ENCODE measurements at regions not wholly inside any gene's neighbourhood (a gene's known extent, or its start where the extent isn't known, plus 50 kb on each side); places are given as distances from the start of the nearest gene placed in this dataset.
"Not testable (repeated sequence)": the region's sequence is repeated elsewhere in the genome, so short reads cannot be mapped to it uniquely, and the experiment has no call there.

DNA sequence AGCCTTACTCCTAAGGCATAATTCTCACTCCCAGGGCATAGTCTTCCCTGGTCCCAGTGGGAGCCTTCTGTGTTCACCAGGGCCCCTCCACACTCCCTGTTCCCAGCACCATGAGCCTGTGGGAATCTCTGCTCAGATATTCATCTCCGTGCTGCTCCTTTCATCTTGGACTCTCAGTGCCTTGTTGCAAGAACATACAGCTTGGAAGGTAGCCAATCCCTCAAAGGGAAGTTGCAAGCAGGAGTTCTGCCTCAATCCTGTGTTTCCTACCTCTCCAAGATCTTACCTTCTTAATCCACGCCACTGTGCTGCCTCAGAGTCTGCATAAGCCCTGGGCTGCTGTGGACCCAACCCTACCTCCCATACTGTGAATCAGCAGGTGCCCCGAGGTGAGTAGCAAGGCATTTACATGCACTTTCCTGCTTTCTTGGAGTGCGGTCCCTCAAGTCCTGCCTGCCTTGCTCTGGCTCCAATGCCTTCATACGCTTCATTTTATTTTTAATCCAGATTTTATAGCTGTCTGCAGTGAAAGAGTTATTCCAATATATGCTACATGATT, 413.8 kb upstream of the RAB6C start:
- DNase-seq = no peak

DNA sequence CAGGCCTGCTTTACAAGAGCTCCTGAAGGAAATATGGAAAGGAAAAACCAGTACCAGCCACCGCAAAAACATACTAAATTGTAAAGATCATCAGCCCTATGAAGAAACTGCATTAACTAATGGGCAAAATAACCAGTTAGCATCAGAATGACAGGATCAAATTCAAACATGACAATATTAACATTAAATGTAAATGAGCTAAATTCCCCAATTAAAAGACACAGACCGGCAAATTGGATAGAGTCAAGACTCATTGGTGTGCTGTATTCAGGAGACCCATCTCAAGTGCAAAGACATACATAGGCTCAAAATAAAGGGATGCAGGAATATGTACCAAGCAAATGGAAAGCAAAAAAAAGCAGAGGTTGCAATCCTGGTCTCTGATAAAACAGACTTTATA, 408.7 kb upstream of the RAB6C start:
- DNase-seq = not testable (repeated sequence)

DNA sequence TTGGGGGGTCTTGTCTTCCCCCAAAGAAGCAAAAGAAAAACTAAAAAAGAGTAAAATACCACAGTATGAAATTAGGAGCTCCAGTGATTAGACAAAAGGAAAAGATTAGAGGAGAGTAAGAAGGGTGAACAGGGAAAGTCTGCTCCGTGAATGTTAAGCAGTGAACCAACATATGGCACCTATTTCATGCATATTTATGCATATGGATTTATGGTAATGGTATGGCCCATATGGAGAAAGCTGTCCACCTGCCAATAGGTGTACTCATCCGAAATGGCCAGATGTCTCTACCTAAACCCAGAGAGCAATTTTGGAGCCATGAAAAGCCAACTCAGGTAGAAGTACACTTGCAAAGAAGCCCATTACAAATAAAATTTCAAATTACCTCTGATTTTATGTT, 404.0 kb upstream of the RAB6C start:
- DNase-seq = no peak

DNA sequence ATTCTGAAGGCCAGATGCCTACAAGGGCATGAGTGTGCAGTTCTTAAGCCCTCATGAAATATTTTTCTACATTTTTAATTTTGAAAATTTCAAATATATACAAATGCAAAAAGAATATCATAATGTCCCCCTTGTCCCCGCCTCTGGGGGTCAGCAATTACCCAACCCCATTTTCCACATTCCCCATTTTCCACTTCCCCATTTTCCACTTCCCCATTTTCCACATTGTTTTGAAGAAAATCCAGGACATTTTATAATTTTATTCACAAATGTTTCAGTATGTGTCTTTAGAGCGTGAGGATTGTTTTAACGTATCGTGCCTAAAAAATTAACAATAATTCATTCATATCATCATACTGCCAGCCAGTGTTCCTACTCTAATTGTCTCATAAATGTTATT, 403.6 kb upstream of the RAB6C start:
- DNase-seq = no peak

DNA sequence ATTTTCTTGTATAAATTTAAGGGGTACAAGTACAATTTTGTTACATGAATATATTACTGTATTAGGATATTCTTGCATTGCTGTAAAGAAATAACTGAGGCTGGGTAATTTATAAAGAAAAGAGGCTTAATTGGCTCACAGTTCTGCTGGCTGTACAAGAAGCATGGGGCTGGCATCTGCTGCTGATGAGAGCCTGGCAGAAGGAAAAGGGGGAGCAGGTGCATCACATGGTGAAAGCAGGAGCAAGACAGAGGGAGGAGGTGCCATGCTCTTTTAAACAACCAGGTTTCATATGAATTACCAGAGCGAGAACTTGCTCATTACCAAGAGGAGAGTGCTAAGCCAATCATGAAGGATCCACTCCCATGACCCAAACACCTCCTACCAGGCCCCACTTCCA, 399.5 kb upstream of the RAB6C start:
- no peak for DNase-seq

DNA sequence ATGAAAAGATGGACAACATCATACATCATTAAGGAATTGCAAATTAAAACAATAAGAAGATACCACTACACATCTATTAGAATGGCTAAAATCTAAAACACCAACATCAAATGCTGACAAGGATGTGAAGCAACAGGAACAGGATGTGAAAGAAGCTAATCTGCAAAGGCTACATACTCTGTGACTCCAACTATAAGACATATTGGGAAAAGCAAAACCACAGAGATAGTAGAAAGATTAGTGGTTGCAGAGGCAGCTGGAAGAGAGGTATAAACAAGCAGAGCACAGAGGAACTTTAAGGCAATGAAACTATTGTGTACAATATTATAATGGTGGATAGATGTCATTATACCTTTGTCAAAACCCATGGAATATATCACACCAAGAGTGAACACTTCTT, 393.7 kb upstream of the RAB6C start:
- DNase-seq = no peak

DNA sequence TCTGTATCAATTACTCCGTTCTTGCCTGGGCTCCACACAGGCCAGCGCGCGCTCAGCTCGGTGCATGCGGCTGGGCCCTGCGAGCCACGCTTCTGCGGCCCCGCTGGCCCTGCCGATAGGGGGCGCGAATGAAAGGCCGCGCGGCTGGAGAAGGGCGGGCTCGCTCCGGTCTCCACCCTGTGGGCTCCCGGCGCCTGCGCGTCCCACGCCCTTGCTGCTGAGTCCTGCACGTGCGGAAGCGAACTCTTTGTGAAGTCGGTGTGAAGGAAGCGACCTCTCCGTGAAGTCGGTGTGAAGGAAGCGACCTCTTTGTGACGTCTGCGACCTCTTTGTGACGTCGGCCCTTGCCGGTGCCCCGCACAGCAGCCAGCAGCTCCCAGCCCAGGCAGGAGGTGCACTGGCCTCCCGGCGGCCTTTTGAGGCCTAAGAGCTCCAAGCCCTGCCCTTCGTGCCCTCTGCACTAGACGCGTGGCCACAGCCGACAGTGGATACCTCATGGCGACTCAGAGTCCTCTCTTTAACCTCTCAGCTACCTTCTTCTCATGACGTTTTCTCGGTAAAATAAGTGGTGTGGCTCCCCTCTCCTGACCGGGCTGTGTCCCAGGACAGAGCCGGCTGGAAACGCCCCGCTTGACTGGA, 391.9 kb upstream of the RAB6C start:
- no peak for DNase-seq

DNA sequence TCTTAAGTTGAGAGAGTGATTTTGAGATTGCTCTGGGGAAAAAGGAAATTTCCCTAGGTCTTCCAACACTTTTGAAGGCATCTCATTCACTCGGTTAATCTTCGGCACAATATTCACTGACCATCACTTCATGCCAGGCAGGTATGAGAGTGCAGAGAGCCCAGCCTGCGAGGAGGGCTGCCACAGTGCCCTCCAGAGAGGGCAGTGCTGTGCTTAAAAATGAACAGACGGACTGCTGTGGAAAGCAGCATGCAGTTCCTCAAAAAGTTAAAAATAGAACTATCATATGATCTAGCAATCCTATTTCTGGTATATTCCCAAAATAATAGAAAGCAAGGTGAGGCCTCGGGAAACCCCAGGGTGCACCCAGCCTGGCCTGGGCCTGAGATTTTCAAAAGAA, 374.9 kb upstream of the RAB6C start:
- DNase-seq = no peak

DNA sequence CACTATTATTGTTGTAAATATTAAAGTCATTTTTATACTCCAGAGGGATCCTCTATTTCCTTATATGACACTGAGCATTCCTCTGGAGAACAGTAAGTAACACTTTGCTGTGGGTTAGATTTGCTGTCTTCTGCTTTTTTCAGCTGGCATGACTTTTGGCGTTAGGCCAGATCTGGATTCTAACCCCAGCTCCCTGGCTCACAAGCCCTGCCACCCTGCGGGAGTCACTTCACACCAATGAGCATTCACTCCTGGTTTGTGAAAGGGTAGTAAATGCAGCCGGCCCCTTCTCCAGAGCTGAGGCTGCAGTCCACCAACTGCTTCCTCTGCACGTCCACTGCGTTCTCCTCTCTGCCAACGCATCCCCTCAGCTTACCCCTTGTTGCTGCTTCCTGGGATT, 373.8 kb upstream of the RAB6C start:
- DNase-seq = no peak

DNA sequence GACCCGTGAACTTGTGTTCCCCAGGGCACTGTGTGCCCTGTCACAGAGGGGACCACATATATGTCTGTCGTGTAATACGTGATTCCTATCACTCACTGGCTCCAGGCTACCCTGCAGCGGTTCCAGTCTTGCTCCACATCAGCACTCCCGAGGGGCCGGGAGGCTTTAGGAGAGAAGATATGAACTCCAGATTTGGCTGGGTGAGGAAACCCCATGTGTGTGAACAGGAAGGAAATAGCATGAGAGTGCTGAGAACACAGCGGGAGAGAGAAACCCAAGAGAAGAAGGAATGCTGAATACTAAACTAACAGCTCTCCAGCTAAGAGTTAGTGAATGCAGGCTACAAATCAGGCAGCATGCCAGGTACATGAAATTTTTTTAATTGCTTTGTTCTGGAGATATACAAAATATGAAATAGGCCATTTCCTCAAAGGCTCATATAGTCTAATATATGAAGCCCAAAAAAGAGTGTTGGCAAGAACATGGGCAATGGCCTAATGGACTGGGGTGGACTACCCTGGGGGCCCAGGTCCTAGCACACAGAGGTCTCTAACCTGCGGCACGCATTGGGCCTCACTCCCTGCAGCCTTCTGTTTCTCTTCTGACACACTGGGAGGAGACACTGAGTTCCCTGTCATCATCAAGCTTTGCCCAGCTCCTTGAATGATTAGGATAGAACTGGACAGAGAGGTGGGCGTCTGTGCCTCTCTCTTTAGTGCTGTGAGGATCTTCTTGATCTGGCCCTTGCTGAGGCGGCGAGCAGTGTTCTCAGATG, 372.8 kb upstream of the RAB6C start:
- no peak for DNase-seq

DNA sequence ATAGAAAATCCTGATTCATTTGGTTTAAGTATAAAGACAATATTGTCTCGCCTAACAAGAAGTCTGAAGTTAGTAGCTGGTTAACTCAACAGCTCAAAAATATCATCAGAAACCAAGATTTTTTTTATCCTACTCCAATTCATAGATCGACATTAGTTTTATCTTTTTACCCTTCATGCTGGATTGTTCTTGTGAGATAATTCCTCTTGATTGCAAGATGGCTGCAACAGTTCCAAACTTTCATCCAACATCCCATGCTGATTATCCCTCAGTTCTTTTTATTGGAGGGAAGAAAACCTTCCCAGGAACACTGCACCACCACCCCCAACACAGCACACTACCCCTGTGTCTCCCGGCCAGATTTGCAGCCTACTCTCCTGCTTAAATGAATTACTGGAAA, 370.2 kb upstream of the RAB6C start:
- DNase-seq = no peak

DNA sequence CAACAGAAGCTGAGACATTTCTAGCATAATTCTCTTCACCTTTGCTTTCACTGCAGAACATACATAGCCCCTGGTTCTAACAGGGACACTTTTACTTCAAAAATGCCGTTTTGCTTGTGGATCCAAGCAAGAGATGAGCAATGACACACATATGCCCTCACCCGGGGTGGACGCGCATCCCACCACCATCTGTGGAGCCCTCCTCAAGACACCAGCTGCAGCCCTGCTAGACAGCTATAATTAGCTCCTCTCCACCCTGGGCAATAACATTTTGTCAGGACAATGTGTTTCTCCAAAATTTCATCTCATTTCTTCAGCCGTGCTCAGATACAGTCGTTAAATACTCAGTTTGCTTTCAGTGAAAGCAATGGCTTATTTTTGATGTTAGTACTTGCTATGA, 368.7 kb upstream of the RAB6C start:
- no peak for DNase-seq

DNA sequence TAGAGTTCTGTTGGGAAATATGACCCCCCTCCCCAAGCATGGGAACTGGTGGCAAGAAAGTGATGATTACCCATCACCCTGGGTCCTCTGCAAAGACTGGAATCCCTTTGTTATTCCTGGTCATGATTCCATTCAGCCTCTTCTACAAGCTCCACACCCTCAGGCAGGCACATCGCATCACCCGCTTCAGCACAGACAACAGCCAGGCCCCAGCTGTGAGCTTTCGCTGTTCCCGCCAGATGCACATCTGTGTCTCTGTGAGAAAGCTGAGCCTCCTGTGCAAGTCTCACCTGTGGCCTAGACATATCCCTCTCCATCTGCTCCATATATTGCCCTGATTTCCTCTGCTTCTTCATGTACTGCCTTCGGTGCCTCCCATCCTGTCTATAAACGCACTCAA, 368.0 kb upstream of the RAB6C start:
- no peak for DNase-seq

DNA sequence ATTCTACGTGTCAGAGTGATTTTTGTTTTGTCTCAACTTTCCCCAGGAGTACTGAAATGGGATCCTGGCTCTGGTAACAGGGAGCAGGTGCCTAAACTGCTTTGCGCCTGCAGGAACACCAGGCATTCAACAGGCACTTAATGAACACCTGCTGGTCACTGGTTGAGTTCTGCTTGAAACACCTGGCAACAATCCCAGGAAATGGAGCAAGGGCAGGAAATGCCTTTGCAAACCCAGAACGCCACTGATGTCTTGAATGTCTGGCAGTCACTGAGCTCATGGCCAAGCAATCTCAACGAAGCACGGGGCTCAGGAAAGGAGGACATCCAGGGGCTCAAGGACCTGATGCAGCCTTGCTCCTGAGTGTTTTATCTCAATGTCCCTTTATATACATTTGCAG, 360.0 kb upstream of the RAB6C start:
- no peak for DNase-seq

DNA sequence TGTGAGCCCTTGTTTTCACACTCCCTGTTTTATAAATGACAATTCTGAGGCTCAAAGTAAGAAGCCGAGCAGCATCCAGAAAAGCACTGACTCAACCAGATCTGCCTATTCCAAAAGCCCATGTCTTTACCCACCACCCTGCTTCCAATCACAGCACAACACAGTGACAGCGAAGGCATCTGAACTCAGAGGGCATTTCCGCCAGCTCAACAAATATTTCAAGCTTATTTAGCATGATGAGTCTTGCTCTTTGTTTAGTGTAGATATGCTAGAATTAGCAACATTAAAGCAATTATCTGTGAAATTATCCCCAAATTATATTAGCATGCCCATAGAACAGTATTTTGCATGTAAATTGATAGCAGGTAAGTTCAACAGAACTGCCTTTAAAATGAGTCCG, 359.1 kb upstream of the RAB6C start:
- DNase-seq = no peak

DNA sequence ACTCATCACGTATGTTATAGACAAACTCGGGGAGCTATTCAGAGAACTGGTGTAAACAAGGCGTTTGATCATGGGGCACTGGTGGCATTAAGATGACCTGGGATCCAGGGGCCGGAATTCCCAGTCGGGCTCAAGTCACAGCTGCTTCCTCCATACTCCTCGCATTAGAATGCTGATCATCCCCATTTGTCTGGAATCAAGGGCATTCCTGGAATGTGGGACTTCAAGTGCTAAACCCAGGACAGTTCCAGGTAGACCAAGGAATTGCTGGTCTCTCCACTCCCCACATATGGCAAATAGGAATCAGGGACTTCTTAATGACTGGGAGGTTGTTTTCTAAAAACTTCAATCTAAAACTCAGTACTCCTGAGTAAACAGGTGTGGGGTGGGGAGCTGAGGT, 355.7 kb upstream of the RAB6C start:
- DNase-seq = no peak

DNA sequence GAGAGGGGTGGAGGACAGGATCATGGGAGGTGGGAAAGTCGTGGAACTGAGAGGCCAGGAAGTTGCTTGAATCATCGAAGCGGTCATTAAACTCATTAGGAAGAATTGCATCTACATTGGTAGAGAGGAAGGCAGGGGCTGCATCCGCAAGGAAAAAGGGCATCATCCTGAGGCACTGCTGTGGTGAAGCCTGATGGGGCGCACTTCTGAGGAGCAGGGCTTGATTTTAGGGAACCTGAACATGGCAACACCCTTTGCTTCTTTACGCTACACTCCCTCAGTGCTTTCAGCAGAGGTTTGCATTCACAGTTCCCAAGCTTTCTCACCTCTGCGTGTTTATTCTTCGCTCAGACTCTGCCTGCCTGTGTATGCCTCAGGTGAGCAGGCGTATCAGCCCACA, 352.0 kb upstream of the RAB6C start:
- no peak for DNase-seq

DNA sequence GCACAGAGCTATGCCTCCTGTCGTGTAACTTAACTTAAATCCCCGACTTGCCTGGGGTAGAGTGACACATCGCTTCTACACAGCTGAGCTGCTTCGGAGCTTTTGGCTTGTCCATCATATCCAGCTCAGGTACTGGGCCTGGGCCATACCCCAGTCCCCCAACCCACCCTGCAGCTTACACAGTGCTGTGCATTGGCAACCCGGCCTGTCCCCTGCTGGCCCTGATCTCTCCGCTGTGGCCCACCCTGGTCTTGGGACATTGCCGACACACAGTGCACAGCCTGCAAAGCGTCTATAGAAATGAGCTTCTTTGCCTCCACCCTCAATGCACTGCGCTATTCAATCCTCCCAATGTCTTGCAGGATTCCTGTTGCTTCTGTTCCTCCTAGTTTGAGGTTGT, 342.8 kb upstream of the RAB6C start:
- no peak for DNase-seq

DNA sequence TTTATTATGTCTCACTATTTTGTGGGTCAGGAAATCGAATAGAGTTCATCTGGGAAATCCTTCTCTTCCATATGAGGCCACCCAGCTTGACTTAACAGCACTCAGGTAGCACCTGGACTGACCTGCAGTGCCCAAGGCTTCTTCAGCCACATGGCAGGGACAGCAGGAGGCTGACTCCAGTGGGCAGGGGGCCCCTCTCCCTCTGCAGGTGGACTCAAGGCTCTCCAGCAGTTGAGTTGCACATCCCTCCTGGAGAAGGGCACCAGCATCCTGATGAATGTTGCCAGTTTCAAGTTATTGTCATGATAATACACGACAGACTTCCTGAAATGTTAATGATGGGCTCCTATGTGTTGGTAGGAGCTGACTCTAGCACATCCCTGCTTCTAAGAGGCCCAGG, 338.1 kb upstream of the RAB6C start:
- no peak for DNase-seq

DNA sequence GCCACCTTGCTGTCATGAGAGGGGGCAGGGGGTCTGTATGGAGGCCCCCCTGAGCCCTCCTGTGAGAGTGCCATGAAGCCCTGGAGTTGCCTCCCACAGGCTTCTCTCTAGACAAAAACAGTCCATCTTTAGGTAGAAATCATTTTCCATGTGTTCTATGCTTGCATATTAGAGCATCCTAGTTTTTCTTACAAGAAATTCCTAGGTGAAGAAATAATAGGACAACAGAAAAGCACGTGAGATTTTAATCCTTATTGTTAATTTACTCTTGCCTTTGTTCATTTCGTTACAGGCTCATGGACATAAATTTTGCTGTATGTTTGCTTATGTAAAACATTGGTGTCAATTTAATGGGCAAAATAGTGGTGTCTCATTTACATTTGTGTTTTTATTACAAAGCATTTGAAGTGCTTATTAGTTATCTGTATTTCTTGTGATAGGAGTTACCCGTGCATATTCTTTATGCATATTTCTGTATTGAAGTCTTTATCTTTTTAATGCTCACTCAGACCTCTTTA, 336.9 kb upstream of the RAB6C start:
- no peak for DNase-seq

DNA sequence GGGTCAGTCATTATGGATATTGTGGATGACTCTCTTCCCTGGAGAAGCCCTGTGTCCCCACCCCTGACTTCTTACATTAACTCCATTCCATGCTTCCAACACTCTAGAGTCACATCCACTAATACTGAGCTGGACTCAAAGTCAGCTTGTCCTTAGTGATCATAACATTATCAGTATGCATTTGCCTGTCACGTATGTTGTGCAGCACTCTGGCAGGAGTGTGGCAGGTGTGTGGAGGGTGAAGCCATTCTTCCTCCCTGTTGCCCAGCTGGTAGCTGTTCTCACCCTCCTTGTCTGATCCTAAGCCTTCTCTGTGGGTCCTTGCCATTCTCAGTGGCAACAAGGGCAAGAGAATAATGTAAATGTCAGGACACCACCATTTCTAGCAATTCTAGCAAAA, 334.1 kb upstream of the RAB6C start:
- no peak for DNase-seq

DNA sequence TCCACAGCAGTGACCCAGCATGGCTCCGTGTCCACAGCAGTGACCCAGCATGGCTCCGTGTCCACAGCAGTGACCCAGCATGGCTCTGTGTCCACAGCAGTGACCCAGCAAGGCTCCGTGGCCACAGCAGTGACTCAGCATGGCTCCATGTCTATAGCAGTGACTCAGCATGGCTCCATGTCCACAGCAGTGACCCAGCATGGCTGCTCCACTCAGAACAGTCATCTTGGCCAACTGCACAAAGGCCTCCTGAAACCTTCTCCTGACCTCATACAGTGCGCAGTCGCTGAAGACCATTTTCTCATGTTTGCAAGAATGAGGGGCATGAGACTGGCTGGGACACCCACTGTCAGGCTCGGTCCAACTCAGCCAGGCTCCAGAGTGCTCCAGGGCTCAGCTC, 333.4 kb upstream of the RAB6C start:
- DNase-seq = no peak

DNA sequence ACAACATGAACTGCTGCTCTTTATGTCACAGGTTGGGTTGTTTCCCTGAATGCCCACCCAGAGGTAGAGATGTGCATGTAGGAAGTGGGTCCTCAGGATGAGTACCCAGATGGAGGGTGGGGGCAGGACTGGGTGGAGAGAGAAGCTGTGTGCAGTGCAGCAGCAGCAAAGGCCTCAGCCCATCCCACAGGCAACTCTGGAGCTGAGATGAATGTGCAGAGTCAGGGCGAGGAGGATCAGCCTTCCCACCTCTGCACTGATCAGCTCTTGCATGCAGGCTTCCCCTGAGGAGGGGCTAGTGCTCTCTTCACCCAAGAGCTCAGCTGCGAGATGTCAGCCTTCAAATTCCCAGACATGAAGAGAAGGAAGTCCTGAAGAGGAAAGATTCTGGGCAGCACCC, 326.2 kb upstream of the RAB6C start:
- no peak for DNase-seq

DNA sequence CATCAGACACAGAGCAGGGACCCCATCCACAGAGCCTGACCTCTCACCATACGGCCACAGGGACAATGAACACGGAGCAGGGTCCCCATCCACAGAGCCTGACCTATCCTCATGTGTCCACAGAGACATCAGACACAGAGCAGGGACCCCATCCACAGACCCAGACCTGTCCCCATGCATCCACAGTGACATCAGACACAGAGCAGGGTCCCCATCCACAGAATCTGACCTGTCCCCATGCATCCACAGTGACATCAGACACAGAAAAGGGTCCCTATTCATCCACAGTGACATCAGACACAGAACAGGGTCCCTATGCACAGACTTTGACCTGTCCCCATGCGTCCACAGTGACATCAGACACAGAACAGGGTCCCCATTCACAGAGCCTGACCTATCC, 325.1 kb upstream of the RAB6C start:
- no peak for DNase-seq
